DMS53 (cell line): ENCODE measurements at regions not wholly inside any gene's neighbourhood (a gene's known extent, or its start where the extent isn't known, plus 50 kb on each side); places are given as distances from the start of the nearest gene placed in this dataset.
"Not testable (repeated sequence)": the region's sequence is repeated elsewhere in the genome, so short reads cannot be mapped to it uniquely, and the experiment has no call there.

Source experiments
- DNase-seq: peaks from one replicate; lab custom pipeline; 2025; lab: John Stamatoyannopoulos, UW

GRCh38 chr16:79977940-79978836, 377.7 kb upstream of the MAF start:
- DNase-seq, result no peak

GRCh38 chr16:79973320-79973719, 372.8 kb upstream of the MAF start:
- DNase-seq, result no peak

DNA sequence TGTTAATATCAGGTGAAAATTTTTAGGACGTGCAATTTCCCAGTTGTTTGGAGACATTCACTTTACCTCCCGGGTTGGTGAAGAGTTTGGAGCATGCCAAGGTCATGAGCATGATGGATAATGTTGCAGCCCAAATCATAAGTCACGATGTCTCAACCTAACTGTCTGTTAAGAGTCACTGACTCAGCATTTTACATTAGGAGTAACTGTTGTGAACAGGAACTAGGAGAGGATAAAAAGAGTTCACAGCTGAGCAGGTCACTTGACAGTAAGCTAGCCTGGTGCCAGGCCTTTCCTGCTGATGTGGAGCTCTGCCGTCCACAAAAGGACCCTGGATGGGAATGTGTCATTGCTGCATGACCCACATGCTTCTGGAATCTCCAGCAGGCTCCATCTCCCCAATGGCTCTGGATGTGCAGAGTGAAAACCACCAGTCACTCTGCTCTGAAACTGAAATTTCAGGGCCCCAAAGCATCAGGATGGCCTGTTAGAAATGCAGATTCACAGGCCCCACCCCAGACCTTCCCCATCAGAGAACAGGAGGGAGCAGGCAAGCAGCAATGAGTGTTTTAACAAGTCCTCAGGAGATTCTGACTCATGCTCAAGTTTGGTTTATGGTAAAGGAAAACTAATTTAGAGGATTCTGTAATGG, 371.6 kb upstream of the MAF start:
- no peak for DNase-seq

GRCh38 chr16:79971237-79971572, 370.7 kb upstream of the MAF start:
- no peak for DNase-seq

DNA sequence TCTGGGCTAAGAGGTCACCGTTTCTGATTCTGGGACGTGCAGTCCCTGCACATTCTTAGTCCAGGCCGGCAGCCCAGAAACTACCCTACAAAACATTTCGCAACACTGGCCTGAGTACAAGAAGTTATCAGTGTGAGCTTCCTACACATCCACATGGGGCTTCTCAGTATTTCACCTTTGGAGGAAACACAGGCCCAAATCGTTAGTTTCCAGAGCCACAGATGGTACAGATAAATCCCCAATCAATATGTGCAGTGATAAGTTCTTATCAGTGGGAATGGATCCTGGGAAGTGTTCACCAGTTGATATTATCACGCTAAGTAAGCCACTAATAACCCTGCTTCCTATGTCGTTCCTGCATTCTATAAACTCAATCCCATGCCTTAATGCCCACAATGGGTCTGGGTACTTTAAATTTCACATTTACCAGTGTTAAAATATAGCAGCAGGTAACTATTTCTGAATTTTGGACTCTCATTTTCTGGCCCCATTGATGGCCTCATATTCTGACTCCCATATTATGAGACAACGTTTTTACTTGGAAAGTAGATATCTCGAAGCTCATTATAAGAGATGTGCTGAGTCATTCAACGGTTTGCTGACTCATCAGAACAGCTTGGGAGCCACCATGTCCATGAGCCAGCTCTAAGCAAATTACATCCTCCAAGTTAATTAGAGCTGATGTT, 370.2 kb upstream of the MAF start:
- DNase-seq, result peak; percentile 15

DNA sequence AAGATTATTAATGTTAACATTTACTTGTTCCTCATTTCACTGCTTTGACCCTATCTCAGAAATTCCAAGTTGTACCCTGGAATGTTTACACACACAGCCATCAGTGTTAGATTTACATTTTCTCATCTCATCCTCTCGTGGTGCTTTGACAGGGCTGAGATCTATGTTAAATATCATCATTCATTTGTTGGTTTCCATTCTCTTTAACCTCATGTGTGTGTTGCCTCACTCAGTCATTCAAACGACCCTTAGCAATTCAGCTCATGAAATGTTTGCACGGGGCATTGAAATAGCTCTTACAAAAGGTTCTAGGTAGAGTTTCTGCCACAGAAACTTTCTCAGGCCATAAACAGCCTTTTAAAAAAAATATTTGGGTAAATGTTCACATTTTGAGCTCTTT, 369.6 kb upstream of the MAF start:
- DNase-seq, result no peak

DNA sequence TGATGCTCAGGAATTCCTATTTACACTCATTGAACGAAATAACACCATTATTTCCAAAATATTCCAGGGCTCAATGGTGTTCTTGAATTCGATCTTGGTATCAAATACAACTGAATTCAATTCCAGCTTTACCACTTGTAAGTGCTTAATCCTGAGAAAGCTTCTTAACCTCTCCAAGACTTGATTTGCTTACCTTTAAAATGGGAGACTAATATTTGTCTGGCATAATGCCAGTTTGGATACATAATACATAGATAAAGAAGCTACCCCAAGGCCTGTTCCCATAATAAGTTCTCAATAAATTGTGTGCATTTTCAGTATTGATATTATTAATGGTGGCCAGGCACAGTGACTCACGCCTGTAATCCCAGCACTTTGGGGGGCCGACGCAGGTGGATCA, 368.9 kb upstream of the MAF start:
- DNase-seq, result no peak

- no peak for DNase-seq
Observed at GRCh38 chr16:79966226-79966625, 365.7 kb upstream of the MAF start.

DNA sequence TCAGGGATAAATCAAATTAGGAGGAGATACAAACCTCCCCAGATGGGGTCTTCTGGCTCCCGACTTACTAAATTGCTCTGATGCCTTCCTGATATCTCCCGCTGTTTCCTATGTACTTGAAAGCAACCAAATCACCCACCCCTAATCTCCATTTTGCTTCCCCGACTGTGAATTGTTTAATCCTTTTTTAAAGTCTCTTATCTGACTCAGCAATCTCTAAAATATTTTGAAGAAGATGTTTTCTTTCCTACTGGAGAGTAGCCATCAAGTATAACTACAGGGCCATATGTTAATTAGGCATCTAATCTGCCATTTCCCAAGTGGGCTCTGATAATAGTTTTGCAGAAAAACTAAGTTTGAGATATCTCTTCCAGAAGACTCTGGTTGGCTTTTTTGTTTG, 365.2 kb upstream of the MAF start:
- DNase-seq, result no peak

- no peak for DNase-seq
Observed at GRCh38 chr16:79964104-79964503, 363.6 kb upstream of the MAF start.

GRCh38 chr16:79962962-79963361, 362.4 kb upstream of the MAF start:
- no peak for DNase-seq

DNA sequence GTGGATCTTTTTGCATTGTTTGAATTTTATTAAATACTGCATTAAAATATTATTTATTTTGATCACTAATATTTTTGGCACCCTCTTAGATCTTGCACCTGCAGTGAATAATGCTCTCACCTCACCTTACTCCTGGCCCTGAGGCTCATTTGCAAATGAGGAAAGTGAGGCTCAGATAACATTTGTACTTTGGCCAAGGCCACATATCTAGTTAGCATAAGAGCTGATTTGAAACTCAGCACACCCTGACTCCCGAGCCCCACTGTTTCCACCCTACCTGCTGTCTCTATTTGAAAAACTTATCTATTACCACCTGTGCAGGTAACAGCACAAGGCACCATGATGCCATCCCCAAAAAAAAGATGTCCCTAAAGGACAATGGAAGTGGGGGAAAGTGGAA, 358.7 kb upstream of the MAF start:
- no peak for DNase-seq

DNA sequence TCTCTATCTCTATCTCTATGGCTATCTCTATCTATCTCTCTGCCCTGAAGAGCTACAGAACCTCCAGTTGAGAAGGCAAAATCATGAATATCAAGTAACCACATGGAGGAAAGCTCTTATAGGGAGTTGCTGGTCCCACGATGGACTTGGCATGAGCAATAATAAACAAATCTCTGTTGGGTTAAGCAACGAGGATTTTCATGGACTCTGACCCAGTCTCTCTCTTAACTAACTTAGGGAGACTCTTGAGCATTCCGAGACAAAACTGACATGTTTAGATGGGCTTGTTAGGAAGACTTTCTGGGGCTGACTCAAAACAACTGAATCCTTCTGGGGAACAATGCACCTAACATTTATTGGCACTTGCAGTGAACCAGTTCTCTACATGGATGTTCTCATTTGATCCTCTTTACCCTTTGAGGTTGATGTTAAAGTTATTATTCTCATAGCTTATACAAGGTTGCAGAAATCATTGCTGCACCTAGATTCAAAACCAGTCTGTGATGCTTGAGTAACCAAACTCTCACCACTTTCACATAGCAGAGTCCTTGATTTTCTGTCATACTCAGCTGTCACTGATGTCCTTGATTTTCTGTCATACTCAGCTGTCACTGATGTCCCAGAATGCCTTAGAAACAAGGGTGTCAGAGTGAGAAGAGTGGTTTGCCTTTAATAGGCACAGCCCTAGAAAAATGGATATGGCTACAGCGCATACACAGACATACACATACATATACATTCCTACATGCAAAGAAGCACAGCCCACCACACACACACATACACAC, 354.6 kb upstream of the MAF start:
- no peak for DNase-seq

DNA sequence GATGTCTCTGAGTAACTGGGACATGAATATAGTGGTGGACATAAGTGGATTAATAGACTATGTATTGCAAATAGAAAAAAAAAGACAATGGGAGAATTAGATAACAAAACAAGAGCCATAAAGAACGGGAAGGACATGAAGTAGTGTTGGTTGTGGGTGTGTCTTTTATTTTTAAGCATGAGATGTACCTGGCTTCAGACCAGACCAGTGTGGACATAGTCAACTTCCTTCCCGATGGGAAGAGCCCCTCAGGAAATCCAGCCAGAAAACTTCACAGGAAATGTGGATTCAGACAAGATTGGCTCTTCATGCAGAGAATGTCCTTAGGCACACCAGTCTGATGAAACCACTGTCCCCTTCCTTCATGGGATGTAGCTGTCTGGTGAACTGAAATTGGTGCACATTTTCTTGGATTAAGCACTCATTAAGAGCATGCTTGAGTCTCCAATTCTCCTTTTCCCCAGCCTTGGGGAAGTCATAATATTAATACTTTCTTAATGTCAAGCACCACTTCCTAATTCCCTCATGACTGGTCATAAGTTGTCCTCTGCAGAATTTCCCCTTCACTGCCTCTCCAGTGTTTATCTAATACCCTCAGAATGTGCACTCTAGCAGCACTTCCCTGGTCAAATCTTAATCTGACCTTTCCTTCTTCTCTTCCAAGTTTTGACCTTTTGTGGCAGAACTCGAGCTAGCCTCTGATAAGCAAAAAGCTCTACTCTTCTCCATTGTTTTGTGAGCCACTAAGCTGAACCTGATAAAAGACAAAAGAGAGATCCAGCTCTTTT, 350.6 kb upstream of the MAF start:
- DNase-seq, result no peak

GRCh38 chr16:79949417-79949816, 348.9 kb upstream of the MAF start:
- no peak for DNase-seq

- DNase-seq, result no peak
Observed at GRCh38 chr16:79947771-79948170, 347.2 kb upstream of the MAF start.

GRCh38 chr16:79946252-79946651, 345.7 kb upstream of the MAF start:
- DNase-seq, result no peak

DNA sequence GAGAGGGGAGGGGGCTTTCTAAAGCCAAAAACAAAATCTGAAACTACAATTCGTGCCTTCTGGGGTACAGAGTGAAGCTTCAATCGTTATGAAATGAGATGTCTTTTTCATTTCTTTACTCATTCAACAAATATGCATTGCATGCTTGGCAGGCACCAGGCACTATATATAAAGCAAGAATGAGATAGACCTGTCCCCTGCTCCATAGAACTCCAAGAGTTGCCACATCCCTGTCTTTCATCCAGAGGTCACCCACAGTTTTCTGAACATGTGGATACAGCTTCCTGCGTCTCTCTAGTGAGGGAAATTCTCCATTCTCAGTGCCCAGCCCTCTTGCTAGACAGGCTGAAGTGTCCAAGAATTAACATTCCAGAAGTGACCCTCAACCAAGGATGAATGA, 343.2 kb upstream of the MAF start:
- no peak for DNase-seq

GRCh38 chr16:79938575-79938974, 338.0 kb upstream of the MAF start:
- DNase-seq, result no peak

GRCh38 chr16:79937671-79938070, 337.1 kb upstream of the MAF start:
- not testable (repeated sequence) for DNase-seq

DNA sequence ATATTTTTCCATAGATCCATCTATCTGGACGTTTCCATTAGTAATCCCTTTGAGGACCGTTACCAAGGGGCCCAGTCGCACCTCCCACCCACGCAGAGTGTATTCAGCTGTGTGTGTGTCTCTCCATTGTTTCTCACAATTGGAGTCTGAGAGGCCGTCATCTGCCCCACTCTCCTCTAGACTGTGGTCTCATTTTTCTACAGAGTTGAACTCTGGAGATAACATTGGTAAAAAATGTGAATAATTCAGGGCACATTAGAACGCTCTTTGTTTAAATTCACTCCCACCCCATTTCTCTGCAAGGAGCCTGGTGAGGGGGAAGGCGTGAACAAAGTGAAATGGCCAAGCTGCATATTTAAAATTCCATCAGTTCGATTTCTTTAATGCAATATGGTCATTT, 333.1 kb upstream of the MAF start:
- no peak for DNase-seq

- DNase-seq, result peak; percentile 19
Observed at GRCh38 chr16:79932572-79932971, 332.0 kb upstream of the MAF start.
